A549 (cell line): ENCODE measurements at regions not wholly inside any gene's neighbourhood (a gene's known extent, or its start where the extent isn't known, plus 50 kb on each side); places are given as distances from the start of the nearest gene placed in this dataset.

ENCODE experiments used
- CBX2 ChIP-seq: fragments of 200-600 bp; sonication (generic); IDR thresholded peaks from 2 replicates; pipeline ENCODE4 v1.6.1; 2016; ENCODE audit warnings: low read depth, mild to moderate bottlenecking, borderline replicate concordance
- CHD4 ChIP-seq: fragments of 200-600 bp; sonication (generic); IDR thresholded peaks from 2 replicates; pipeline ENCODE4 v1.6.1; 2016; ENCODE audit warnings: antibody characterized with exemption, mild to moderate bottlenecking, borderline replicate concordance
- CTCF ChIP-seq: fragments of >200 bp; sonication (Bioruptor Twin); formaldehyde crosslinking; IDR thresholded peaks from 3 replicates; pipeline ENCODE4 v1.5.1; 2016
- EP300 ChIP-seq, 2 experiments: fragments of >200 bp; sonication (Bioruptor Twin); formaldehyde crosslinking; IDR thresholded peaks; 2 replicates in 1 of 2; 3 replicates in 1 of 2; pipeline ENCODE4 v1.6.1; 2016 to 2017
- HOXA7 ChIP-seq: fragments of 250-450 bp; sonication (Bioruptor Pico); IDR thresholded peaks from 2 replicates; pipeline ENCODE4 v1.5.0; 2020; ENCODE audit warnings: mild to moderate bottlenecking, moderate library complexity
- JUN ChIP-seq, 2 experiments: fragments of >200 bp; sonication (Bioruptor Twin); formaldehyde crosslinking; IDR thresholded peaks; 2 replicates in 1 of 2; 3 replicates in 1 of 2; pipeline ENCODE4 v1.6.1; 2016 to 2017
- JUNB ChIP-seq: fragments of >200 bp; sonication (Bioruptor Twin); formaldehyde crosslinking; IDR thresholded peaks from 2 replicates; pipeline ENCODE4 v1.6.1; 2016
- PHF8 ChIP-seq: fragments of 200-600 bp; sonication (generic); IDR thresholded peaks from 2 replicates; pipeline ENCODE4 v1.6.1; 2016; ENCODE audit warnings: low read depth, mild to moderate bottlenecking, antibody characterized with exemption, moderate library complexity, borderline replicate concordance
- POLR2A ChIP-seq: IDR thresholded peaks from 2 replicates; pipeline ENCODE4 v1.6.1; 2012; ENCODE audit warnings: mild to moderate bottlenecking, low read length
- RCOR1 ChIP-seq: fragments of 150-350 bp; IDR thresholded peaks from 2 replicates; pipeline ENCODE4 v1.6.1; 2014; ENCODE audit warnings: antibody characterized with exemption, low read length, low read depth
- RFX5 ChIP-seq: fragments of 450-650 bp; IDR thresholded peaks from 2 replicates; pipeline ENCODE4 v1.7.1; 2014; ENCODE audit warnings: antibody characterized with exemption, mild to moderate bottlenecking, moderate library complexity
- TP53 ChIP-seq: fragments of 250-450 bp; sonication (Bioruptor Pico); IDR thresholded peaks from 2 replicates; pipeline ENCODE4 v1.5.0; 2021; ENCODE audit warnings: mild to moderate bottlenecking, moderate library complexity
- TF ChIP-seq, protein P1 (sequence below): fragments of >200 bp; sonication (Bioruptor Twin); formaldehyde crosslinking; IDR thresholded peaks from 2 replicates; pipeline ENCODE4 v1.6.1; 2016

GRCh38 chr14:38611928-38612327, 356.0 kb upstream of the CLEC14A start:
- no peak for TF ChIP-seq CTCF
- no peak for TF ChIP-seq RCOR1
- TF ChIP-seq CBX2, result no peak
- no peak for TF ChIP-seq EP300 (IDR thresholded peaks at IDR 0.05)
- no peak for TF ChIP-seq JUNB
- no peak for TF ChIP-seq PHF8
- no peak for TF ChIP-seq HOXA7 (CRISPR knock-in tag)
- TF ChIP-seq, protein P1, sequence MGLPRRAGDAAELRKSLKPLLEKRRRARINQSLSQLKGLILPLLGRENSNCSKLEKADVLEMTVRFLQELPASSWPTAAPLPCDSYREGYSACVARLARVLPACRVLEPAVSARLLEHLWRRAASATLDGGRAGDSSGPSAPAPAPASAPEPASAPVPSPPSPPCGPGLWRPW, result no peak
- no peak for TF ChIP-seq CHD4
- no peak for TF ChIP-seq POLR2A
- TF ChIP-seq JUN (IDR thresholded peaks at IDR 0.05), result no peak
- TF ChIP-seq RFX5, result no peak
- TF ChIP-seq TP53 (CRISPR knock-in tag), result no peak
